Esophagus squamous epithelium (tissue), 5 donors: ENCODE measurements at regions not wholly inside any gene's neighbourhood (a gene's known extent, or its start where the extent isn't known, plus 50 kb on each side); places are given as distances from the start of the nearest gene placed in this dataset.

Source experiments
- DNase-seq: peaks from one replicate; lab custom pipeline; 2025; lab: John Stamatoyannopoulos, UW
- H3K27ac ChIP-seq, 4 donors: fragments of 200-600 bp; sonication (generic); one replicate each; pipeline ENCODE4 v1.5.1; 2016 to 2019; ENCODE audit warnings: mild to moderate bottlenecking in 1 of 4
- H3K27me3 ChIP-seq, 4 donors: fragments of 200-600 bp; sonication (generic); 1 replicate in 3 of 4; 2 replicates in 1 of 4; pipeline versions ENCODE4 v1.5.1 to v1.6.0; 2017 to 2021; ENCODE audit warnings: antibody characterized with exemption in 1 of 4
- H3K36me3 ChIP-seq, 3 donors: fragments of 200-600 bp; sonication (generic); one replicate each; pipeline ENCODE4 v1.5.1; 2016 to 2019
- H3K4me1 ChIP-seq, 3 donors: fragments of 200-600 bp; sonication (generic); one replicate each; pipeline ENCODE4 v1.5.1; 2017 to 2019
- H3K4me3 ChIP-seq, 4 donors: fragments of 200-600 bp; sonication (generic); 1 replicate in 3 of 4; 2 replicates in 1 of 4; pipeline ENCODE4 v1.5.1; 2016 to 2019; ENCODE audit warnings: mild to moderate bottlenecking in 2 of 4, moderate library complexity in 1 of 4
- H3K9me3 ChIP-seq, 3 donors: fragments of 200-600 bp; sonication (generic); one replicate each; pipeline ENCODE4 v1.5.1; 2016 to 2019
- POLR2A ChIP-seq, 4 donors: fragments of 450-650 bp; IDR thresholded peaks; one replicate each; pipeline ENCODE4 v1.6.1; 2017; ENCODE audit warnings: antibody characterized with exemption in 4 of 4, mild to moderate bottlenecking in 4 of 4, moderate library complexity in 3 of 4
- WGBS, 2 donors: methylation state at CpG; one replicate each; pipeline ENCODE4 v1.1.5; 2018; 5-methylcytosine and 5-hydroxymethylcytosine counted together
- intact Hi-C: fragments of 100-400 bp; cut with DNase I; formaldehyde crosslinking; loops from one replicate; pipeline ENCODE4 v1.15.0; 2022
- TF ChIP-seq, protein P1 (sequence below), 6 experiments: fragments of 450-650 bp in 4 of 6; fragments of 200-600 bp in 2 of 6; sonication (generic) in 2 of 6; IDR thresholded peaks; one replicate each; pipeline ENCODE4 v1.5.1; 2016 to 2019; ENCODE audit warnings: antibody characterized with exemption in 6 of 6, mild to moderate bottlenecking in 4 of 6, moderate library complexity in 4 of 6
- donor health status: DM: yes; HTN: yes; CAD: no.

DNA sequence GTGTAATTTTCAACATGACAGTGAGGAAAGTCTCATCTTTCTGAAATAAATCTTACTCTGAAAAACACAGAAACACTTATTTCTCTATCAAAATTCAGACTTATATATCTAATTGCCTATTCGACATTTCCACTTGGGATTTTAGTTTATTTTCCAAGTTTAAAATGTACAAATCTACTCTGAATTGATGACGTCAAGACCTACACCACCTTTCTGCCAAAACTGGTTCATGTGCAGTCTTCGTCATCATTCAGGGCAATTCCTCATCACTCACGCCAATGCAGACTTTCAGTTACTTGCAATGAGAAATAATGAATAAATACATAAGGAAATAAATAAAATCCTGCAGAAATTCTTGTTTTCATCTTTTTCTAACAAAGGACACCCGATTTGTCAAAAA is 843.8 kb downstream of the C12orf50 start:
- Histone ChIP-seq H3K27me3 (no peaks in the 10 kb centered on the region), H3K27ac (no peak overlapping the region), H3K4me3 (no peak overlapping the region), H3K4me1 (no peaks in the 10 kb centered on the region), H3K36me3 (no peaks in the 10 kb centered on the region), H3K9me3 (no peaks in the 10 kb centered on the region)
- WGBS, 2 donors, result 78 to 81% methylated on average over 5 of the region's 5 CpGs
- intact Hi-C loops, result no loop called here
- DNase-seq, result no peak
- no peak for TF ChIP-seq POLR2A (IDR thresholded peaks at IDR 0.05)
- TF ChIP-seq, protein P1, sequence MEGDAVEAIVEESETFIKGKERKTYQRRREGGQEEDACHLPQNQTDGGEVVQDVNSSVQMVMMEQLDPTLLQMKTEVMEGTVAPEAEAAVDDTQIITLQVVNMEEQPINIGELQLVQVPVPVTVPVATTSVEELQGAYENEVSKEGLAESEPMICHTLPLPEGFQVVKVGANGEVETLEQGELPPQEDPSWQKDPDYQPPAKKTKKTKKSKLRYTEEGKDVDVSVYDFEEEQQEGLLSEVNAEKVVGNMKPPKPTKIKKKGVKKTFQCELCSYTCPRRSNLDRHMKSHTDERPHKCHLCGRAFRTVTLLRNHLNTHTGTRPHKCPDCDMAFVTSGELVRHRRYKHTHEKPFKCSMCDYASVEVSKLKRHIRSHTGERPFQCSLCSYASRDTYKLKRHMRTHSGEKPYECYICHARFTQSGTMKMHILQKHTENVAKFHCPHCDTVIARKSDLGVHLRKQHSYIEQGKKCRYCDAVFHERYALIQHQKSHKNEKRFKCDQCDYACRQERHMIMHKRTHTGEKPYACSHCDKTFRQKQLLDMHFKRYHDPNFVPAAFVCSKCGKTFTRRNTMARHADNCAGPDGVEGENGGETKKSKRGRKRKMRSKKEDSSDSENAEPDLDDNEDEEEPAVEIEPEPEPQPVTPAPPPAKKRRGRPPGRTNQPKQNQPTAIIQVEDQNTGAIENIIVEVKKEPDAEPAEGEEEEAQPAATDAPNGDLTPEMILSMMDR (IDR thresholded peaks at IDR 0.05), result no peak

GRCh38 chr12:87182696-87183233 is 846.4 kb downstream of the C12orf50 start:
- H3K36me3 ChIP-seq, result no peaks in the 10 kb centered on the region
- no peak overlapping the region for H3K27ac ChIP-seq
- no peak for TF ChIP-seq POLR2A (IDR thresholded peaks at IDR 0.05)
- TF ChIP-seq, protein P1 (IDR thresholded peaks at IDR 0.05), result no peak
- H3K4me3 ChIP-seq, result no peak overlapping the region
- no peak for DNase-seq
- no peaks in the 10 kb centered on the region for H3K9me3 ChIP-seq
- no peaks in the 10 kb centered on the region for H3K4me1 ChIP-seq
- intact Hi-C loops, result no loop called here
- no peaks in the 10 kb centered on the region for H3K27me3 ChIP-seq
- 57 to 70% methylated on average over 2 to 5 of the region's 5 CpGs for WGBS, 2 donors

- no peak for DNase-seq
- intact Hi-C loops, result no loop called here
- Histone ChIP-seq H3K27me3 (no peaks in the 10 kb centered on the region), H3K4me1 (no peaks in the 10 kb centered on the region), H3K9me3 (peaks cover 0 to 2% (median 0%) of the 10 kb centered on the region in 3 donors), H3K27ac (no peak overlapping the region), H3K36me3 (no peaks in the 10 kb centered on the region), H3K4me3 (no peak overlapping the region)
- no peak for TF ChIP-seq POLR2A (IDR thresholded peaks at IDR 0.05)
- TF ChIP-seq, protein P1 (IDR thresholded peaks at IDR 0.05), result no peak
- WGBS, 2 donors, result 87 to 93% methylated on average over 13 to 14 of the region's 16 CpGs
Observed at GRCh38 chr12:87171356-87171755, 857.8 kb downstream of the C12orf50 start.

GRCh38 chr12:87169010-87169409 is 860.2 kb downstream of the C12orf50 start:
- H3K27ac ChIP-seq, result no peak overlapping the region
- H3K9me3 ChIP-seq, result peaks cover 0 to 14% (median 9%) of the 10 kb centered on the region in 3 donors
- no peaks in the 10 kb centered on the region for H3K4me1 ChIP-seq
- no peak for DNase-seq
- intact Hi-C loops, result no loop called here
- no peaks in the 10 kb centered on the region for H3K36me3 ChIP-seq
- H3K4me3 ChIP-seq, result no peak overlapping the region
- H3K27me3 ChIP-seq, result no peaks in the 10 kb centered on the region
- TF ChIP-seq POLR2A (IDR thresholded peaks at IDR 0.05), result no peak
- TF ChIP-seq, protein P1 (IDR thresholded peaks at IDR 0.05), result no peak

DNA sequence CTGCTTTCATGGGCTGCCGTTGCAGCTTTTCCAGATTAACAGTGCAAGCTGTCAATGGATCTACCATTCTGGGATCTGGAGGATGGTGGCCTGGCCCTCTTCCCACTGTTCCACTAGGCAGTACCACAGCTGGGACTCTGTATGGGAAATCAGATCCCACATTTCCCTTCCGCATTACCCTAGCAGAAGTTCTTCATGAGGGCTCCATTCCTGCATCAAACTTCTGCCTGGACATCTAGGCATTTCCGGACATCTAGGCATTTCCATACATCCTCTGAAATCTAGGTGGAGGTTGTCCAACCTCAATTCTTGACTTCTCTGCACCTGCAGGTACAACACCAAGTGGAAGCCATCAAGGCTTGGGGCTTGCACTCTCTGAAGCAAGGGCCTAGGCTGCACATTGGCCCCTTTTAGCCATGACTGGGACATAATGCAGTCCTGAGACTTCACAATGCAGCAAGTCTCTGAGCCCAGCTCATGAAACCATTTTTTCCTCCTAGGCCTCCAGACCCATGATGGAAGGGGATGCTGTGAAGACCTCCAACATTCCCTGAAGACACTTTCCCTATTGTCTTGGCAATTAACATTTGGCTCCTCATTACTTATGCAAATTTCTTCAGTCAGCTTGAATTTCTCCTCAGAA is 863.3 kb downstream of the C12orf50 start:
- Histone ChIP-seq H3K9me3 (peaks cover 0 to 14% (median 9%) of the 10 kb centered on the region in 3 donors), H3K27ac (no peak overlapping the region), H3K4me3 (no peak overlapping the region), H3K4me1 (peaks cover 0 to 10% (median 0%) of the 10 kb centered on the region in 3 donors), H3K27me3 (no peaks in the 10 kb centered on the region), H3K36me3 (no peaks in the 10 kb centered on the region)
- WGBS, 2 donors, result 96 to 100% methylated on average over 3 of the region's 3 CpGs
- no peak for DNase-seq
- intact Hi-C loops, result no loop called here
- TF ChIP-seq POLR2A (IDR thresholded peaks at IDR 0.05), result no peak
- TF ChIP-seq, protein P1 (IDR thresholded peaks at IDR 0.05), result no peak
